NCI-H82 (cell line): ENCODE measurements at regions not wholly inside any gene's neighbourhood (a gene's known extent, or its start where the extent isn't known, plus 50 kb on each side); places are given as distances from the start of the nearest gene placed in this dataset.
A peak's percentile ranks its signal among the peaks of the same experiment; 100 is the strongest.
"Not testable (repeated sequence)": the region's sequence is repeated elsewhere in the genome, so short reads cannot be mapped to it uniquely, and the experiment has no call there.

ENCODE experiments used
- DNase-seq: peaks from one replicate; lab custom pipeline; 2025; lab: John Stamatoyannopoulos, UW

GRCh38 chr11:21928847-21929246 is 264.0 kb upstream of the ANO5 start:
- DNase-seq: peak; percentile 23

GRCh38 chr11:21930408-21930807 is 262.5 kb upstream of the ANO5 start:
- peak; percentile 40 for DNase-seq

- DNase-seq: no peak
Measured at GRCh38 chr11:21931436-21932101, 261.3 kb upstream of the ANO5 start.

- DNase-seq: peak; percentile 13
Measured at GRCh38 chr11:21933095-21933494, 259.8 kb upstream of the ANO5 start.

- DNase-seq: peak; percentile 5
Measured at GRCh38 chr11:21944577-21944976, 248.3 kb upstream of the ANO5 start.

GRCh38 chr11:21948876-21949275 is 244.0 kb upstream of the ANO5 start:
- no peak for DNase-seq

- DNase-seq: no peak
Measured at GRCh38 chr11:21949763-21950413, 243.0 kb upstream of the ANO5 start.

- no peak for DNase-seq
Measured at GRCh38 chr11:21963013-21963412, 229.9 kb upstream of the ANO5 start.

GRCh38 chr11:21965221-21965620 is 227.7 kb upstream of the ANO5 start:
- DNase-seq: peak; percentile 62

- DNase-seq: no peak
Measured at GRCh38 chr11:21968702-21969101, 224.2 kb upstream of the ANO5 start.

GRCh38 chr11:21969841-21970240 is 223.0 kb upstream of the ANO5 start:
- DNase-seq: no peak

- no peak for DNase-seq
Measured at GRCh38 chr11:21975242-21975641, 217.6 kb upstream of the ANO5 start.

- DNase-seq: no peak
Measured at GRCh38 chr11:21976210-21976609, 216.7 kb upstream of the ANO5 start.

GRCh38 chr11:21983431-21983830 is 209.5 kb upstream of the ANO5 start:
- no peak for DNase-seq

- DNase-seq: no peak
Measured at GRCh38 chr11:21986361-21986760, 206.5 kb upstream of the ANO5 start.

- no peak for DNase-seq
Measured at GRCh38 chr11:21987261-21987660, 205.6 kb upstream of the ANO5 start.

GRCh38 chr11:21988477-21988876 is 204.4 kb upstream of the ANO5 start:
- peak; percentile 51 for DNase-seq

- DNase-seq: not testable (repeated sequence)
Measured at GRCh38 chr11:22001803-22002202, 191.1 kb upstream of the ANO5 start.

GRCh38 chr11:22006901-22007300 is 186.0 kb upstream of the ANO5 start:
- no peak for DNase-seq

GRCh38 chr11:22031791-22032190 is 161.1 kb upstream of the ANO5 start:
- DNase-seq: no peak

- DNase-seq: no peak
Measured at GRCh38 chr11:22037505-22037904, 155.4 kb upstream of the ANO5 start.

GRCh38 chr11:22041039-22041438 is 151.8 kb upstream of the ANO5 start:
- no peak for DNase-seq

- no peak for DNase-seq
Measured at GRCh38 chr11:22042081-22042480, 150.8 kb upstream of the ANO5 start.

GRCh38 chr11:22044126-22044525 is 148.8 kb upstream of the ANO5 start:
- no peak for DNase-seq
